MCF 10A (cell line): ENCODE measurements at regions not wholly inside any gene's neighbourhood (a gene's known extent, or its start where the extent isn't known, plus 50 kb on each side); places are given as distances from the start of the nearest gene placed in this dataset.

Experiments used
- BruUV-seq: library from RNA; stranded (reverse); fragments of 400-500 nt; replicated peaks from 2 replicates; lab custom pipeline; 2021; lab: Mats Ljungman, UMichigan
- CTCF ChIA-PET: fragments of 300-600 bp; sonication (Branson Sonifier 250); formaldehyde crosslinking; extraction: SDS; loops from one replicate; lab custom pipeline; 2021; ENCODE audit warnings: antibody characterized with exemption, inconsistent platforms; lab: Yijun Ruan, JAX
- POLR2A ChIA-PET: fragments of 300-600, 350-650 bp; sonication (Branson Sonifier 250); formaldehyde crosslinking; extraction: SDS; loops from one replicate; lab custom pipeline; 2020; ENCODE audit warnings: antibody characterized with exemption, inconsistent platforms; lab: Yijun Ruan, JAX
- DNase-seq: peaks from one replicate; pipeline ENCODE4 v3.0.0-alpha.2; 2018; ENCODE audit not compliant: unreplicated experiment
- H3K27ac Mint-ChIP-seq: one replicate; pipeline ENCODE4 v1.8.0; 2022; ENCODE audit warnings: mild to moderate bottlenecking, low read depth, mixed read lengths; ENCODE audit not compliant: unreplicated experiment
- H3K27me3 Mint-ChIP-seq: one replicate; pipeline ENCODE4 v1.8.0; 2022; ENCODE audit warnings: mixed read lengths; ENCODE audit not compliant: insufficient read depth, unreplicated experiment
- H3K36me3 Mint-ChIP-seq: one replicate; pipeline ENCODE4 v1.8.0; 2022; ENCODE audit warnings: mild to moderate bottlenecking, moderate library complexity, mixed read lengths; ENCODE audit not compliant: insufficient read depth, unreplicated experiment
- H3K4me1 Mint-ChIP-seq: one replicate; pipeline ENCODE4 v1.8.0; 2022; ENCODE audit warnings: mixed read lengths; ENCODE audit not compliant: insufficient read depth, unreplicated experiment
- H3K4me3 Mint-ChIP-seq: one replicate; pipeline ENCODE4 v1.8.0; 2022; ENCODE audit warnings: mild to moderate bottlenecking, moderate library complexity, mixed read lengths; ENCODE audit not compliant: unreplicated experiment
- H3K9me3 Mint-ChIP-seq: one replicate; pipeline ENCODE4 v1.8.0; 2022; ENCODE audit warnings: mixed read lengths; ENCODE audit not compliant: unreplicated experiment
- CTCF ChIP-seq: fragments of 200-600 bp; IDR thresholded peaks from one replicate; pipeline ENCODE4 v1.8.0; 2022; ENCODE audit warnings: antibody characterized with exemption, mild to moderate bottlenecking; ENCODE audit not compliant: unreplicated experiment
- intact Hi-C: fragments of 100-400 bp; cut with micrococcal nuclease; formaldehyde crosslinking; loops from 2 replicates; pipeline ENCODE4 v1.14.1; 2022

GRCh38 chr3:59680919-59681318, 631.1 kb upstream of the CFAP20DC start:
- TF ChIP-seq CTCF = no peak
- intact Hi-C loops = no loop called here
- no peak overlapping the region for H3K4me3 Mint-ChIP-seq
- H3K27ac Mint-ChIP-seq = no peak overlapping the region
- H3K4me1 Mint-ChIP-seq = no peaks in the 10 kb centered on the region
- ChIA-PET POLR2A (interaction anchor here (1.2 kb wide), 1 partner anchor 10 kb away, joined by 4 read pairs; no protein-coding TSS in a partner anchor), CTCF (interaction anchor here (0.6 to 1.2 kb wide), 3 partner anchors 9 to 12 kb away, joined by 3 to 5 read pairs (median 3); no protein-coding TSS in a partner anchor)
- H3K36me3 Mint-ChIP-seq = no peaks in the 10 kb centered on the region
- no peaks in the 10 kb centered on the region for H3K27me3 Mint-ChIP-seq
- no TSS peak for BruUV-seq
- H3K9me3 Mint-ChIP-seq = no peaks in the 10 kb centered on the region
- no peak for DNase-seq

GRCh38 chr3:59677747-59678702, 628.2 kb upstream of the CFAP20DC start:
- Mint-ChIP-seq H3K4me1 (no peaks in the 10 kb centered on the region), H3K9me3 (no peaks in the 10 kb centered on the region), H3K4me3 (no peak overlapping the region), H3K27ac (no peak overlapping the region), H3K27me3 (no peaks in the 10 kb centered on the region), H3K36me3 (no peaks in the 10 kb centered on the region)
- TF ChIP-seq CTCF = no peak
- ChIA-PET POLR2A (interaction anchor here (0.6 kb wide), 1 partner anchor 38 kb away, joined by 3 read pairs; no protein-coding TSS in a partner anchor), CTCF (interaction anchor here (0.8 to 1.1 kb wide), 2 partner anchors 89 to 180 kb away, joined by 3 to 6 read pairs; no protein-coding TSS in a partner anchor)
- intact Hi-C loops = no loop called here
- BruUV-seq = no TSS peak
- DNase-seq = no peak

GRCh38 chr3:59675495-59675894, 625.7 kb upstream of the CFAP20DC start:
- Mint-ChIP-seq H3K4me3 (no peak overlapping the region), H3K4me1 (no peaks in the 10 kb centered on the region), H3K27me3 (no peaks in the 10 kb centered on the region), H3K36me3 (no peaks in the 10 kb centered on the region), H3K27ac (no peak overlapping the region), H3K9me3 (no peaks in the 10 kb centered on the region)
- ChIA-PET CTCF (interaction anchor here (0.5 to 1.1 kb wide), 3 partner anchors 34 to 96 kb away, joined by 3 to 4 read pairs (median 4); no protein-coding TSS in a partner anchor), POLR2A (no interaction called here)
- DNase-seq = no peak
- no peak for TF ChIP-seq CTCF
- intact Hi-C loops = no loop called here
- no TSS peak for BruUV-seq
